Kidney capillary endothelial cell (primary cell): ENCODE measurements at regions not wholly inside any gene's neighbourhood (a gene's known extent, or its start where the extent isn't known, plus 50 kb on each side); places are given as distances from the start of the nearest gene placed in this dataset.
"Not testable (repeated sequence)": the region's sequence is repeated elsewhere in the genome, so short reads cannot be mapped to it uniquely, and the experiment has no call there.

Experiments used
- DNase-seq: peaks from one replicate; pipeline ENCODE4 v3.0.0-alpha.2; 2018; ENCODE audit warnings: low spot score

GRCh38 chr9:63912451-63912850 lies 1372.6 kb downstream of the FOXD4L5 start:
- DNase-seq: not testable (repeated sequence)

- not testable (repeated sequence) for DNase-seq
These were observed 1375.9 kb downstream of the FOXD4L5 start for GRCh38 chr9:63909076-63909475.

GRCh38 chr9:63899637-63900190 lies 1385.3 kb downstream of the FOXD4L5 start:
- DNase-seq: not testable (repeated sequence)

DNA sequence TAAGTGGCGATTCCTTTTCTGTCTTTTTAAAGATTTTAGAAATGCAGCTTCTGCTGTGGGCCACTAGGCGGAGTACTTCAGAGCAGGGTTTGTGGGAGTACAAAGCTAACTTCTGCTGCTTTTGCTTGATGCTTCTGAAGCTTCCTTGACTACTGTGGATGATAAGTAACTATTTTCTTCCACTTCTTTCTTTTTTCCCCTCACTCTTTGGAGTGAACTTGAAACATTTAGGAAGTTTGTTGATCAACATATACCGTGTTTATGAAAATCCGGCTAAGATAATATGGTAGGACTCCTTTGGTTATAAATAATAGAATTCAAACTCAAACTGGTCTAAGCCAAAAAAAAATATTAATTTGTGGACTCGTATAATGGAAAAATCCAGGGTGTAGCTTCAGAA lies 1403.6 kb downstream of the FOXD4L5 start:
- not testable (repeated sequence) for DNase-seq

DNA sequence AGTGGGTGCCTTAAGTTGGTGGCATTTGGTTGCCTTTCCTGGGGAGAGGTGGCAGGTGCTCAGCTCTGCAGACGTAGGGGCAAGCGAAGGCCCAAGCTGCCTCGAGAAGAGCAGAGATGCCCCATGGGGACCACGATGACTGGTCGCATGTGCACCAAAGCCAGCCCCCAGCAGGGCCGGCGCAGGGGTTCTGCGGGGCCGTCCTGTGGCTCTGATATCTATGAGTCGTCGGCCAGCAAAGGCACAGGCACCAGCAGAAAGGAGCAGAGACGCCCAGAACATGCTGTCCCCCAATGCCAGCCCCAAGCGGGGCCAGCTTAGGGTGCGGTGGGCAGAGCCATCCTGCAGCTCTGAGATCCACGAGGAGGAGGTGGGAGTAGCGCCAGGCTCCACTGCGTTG lies 1408.6 kb downstream of the FOXD4L5 start:
- DNase-seq: not testable (repeated sequence)

DNA sequence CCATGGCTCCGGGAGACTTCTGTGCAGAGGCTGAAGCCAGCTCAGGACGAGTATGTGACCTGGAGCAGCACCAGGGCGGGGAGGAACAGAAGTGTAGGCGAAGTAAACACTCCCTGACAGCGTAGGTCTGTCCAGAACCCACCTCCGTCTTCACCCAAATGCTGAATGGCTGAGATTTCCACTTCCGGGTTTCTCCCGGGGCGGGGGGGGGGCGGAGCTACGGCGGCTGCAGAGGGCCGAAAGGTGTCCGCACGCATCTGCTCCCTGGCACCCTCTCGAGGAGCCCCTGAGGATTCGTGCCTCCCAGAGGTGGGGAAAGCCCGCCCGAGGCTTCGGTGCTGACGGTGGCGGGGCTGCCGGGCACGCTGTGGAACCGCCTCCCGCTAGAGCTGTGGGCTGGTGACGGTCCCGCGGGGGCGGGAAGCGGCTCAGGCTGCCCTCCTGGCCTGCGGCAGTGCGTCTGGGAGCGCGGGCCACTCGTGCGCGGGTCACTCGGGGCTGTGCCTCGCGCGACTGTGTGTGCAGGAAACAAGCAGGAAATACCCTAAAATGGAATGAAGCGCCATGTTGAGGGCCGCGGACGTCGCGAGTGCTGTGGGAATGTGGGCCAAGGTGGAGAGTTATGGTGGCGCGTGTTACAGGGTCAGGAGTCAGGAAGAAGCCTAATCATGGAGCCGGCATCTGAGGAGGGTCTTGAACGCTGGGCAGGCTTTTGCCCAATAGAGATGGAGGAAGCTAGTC lies 1425.4 kb downstream of the FOXD4L5 start:
- no peak for DNase-seq

DNA sequence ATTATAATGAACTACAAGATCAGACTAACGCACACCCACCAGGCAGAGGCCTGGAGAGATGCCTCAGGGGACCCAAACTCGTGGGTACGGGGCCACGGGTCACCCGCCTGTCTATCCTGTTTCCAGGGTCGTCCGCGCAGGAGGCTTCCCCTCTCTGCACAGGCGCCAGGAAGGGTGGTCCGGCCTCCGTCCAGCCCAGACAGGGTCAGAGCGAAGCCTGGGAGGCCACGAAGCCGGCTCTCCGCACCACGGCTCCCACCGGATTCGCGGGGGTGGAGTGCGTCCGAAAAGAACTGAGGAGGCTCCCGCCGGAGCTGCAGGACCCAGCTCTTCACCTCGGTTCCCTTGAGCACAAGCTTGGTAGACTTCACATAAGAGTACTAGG lies 1425.9 kb downstream of the FOXD4L5 start:
- DNase-seq: not testable (repeated sequence)

DNA sequence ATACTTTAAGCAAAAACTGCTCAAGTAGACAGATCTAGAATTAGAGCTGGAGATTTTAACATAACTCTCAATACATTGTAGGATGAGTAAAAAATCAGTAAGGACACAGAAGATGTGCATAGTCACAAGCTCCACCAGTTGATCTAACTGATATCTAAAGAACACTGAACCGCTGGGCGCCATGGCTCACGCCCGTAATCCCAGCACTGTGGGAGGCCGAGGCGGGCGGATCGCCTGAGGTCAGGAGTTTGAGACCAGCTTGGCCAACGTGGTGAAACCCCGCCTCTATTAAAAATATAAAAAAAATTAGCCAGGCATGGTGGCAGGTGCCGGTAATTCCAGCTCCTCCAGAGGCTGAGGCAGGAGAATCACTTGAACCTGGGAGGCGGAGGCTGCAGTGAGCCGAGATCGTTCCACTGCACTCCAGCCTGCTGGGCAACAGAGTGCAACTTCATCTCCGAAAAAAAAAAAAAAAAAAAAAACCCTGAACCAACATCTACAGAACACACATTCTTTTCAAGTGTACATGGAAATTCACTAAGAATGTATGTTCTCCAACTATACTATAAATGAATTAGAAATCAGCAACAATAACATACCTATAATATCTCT lies 1431.8 kb downstream of the FOXD4L5 start:
- not testable (repeated sequence) for DNase-seq

DNA sequence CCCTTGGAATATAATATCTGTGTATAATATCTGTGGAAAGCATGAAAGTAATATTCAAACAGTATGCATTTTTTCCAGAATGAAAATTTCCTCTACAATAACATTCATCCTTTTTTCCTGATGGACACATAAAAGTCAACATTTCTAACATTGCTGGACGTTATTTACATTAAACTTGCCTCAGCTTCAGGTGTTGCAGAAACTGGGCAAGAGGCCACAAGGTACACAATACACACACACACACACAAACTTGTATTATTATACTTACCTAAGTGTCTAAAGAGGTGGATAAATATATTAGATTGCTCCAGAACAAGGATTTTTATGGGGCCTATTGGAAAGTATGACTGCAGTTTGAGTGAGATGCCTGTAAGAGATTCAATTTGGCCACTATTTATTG lies 1460.2 kb downstream of the FOXD4L5 start:
- not testable (repeated sequence) for DNase-seq

DNA sequence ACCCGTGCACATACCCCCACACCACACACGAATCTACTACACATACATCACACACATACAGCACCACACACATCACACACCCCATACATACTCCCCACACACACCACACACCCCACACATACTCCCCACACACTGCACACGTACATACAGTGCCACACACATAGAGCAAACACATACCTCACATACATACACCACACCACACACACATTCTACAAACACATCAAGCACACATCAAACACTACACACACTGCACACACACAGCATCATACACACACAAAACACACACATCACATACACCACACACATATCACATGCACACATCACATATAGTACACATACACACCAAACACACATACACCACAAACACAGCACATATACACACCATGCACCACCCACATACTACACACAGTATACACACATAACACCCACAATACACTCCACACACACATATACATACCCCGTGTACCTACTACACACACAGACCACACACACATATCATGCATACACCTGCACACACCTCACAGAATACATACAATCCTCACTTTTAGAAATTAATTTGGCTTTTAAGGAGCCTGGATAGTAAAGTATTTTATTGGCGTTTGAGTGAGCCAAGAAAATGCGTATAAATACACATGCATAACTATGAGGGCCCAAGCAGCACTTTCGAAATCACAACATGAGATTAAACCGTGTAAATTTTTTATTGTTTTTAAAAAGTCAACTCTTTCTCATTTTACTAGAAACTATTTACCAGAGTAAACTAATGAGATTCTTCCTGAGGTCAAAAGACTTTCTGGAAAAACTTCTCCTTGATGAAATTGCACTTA lies 1461.4 kb downstream of the FOXD4L5 start:
- DNase-seq: not testable (repeated sequence)

- DNase-seq: not testable (repeated sequence)
These were observed 1462.2 kb downstream of the FOXD4L5 start for GRCh38 chr9:63822615-63823374.

GRCh38 chr9:63821293-63821692 lies 1463.7 kb downstream of the FOXD4L5 start:
- DNase-seq: not testable (repeated sequence)

DNA sequence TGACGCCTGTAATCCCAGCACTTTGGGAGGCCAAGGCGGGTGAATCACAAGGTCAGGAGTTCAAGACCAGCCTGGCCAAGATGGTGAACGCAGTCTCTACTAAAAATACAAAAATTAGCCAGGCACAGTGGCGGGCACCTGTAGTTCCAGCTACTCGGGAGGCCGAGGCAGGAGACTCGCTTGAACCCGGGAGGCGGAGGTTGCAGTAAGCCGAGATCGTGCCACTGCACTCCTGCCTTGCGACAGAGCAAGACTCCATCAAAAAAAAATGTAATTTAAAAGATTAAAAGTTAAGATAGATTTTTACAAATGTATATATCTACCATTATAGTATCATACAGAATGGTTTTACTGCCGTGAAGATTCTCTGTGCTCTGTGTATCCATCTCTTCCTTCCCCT lies 1464.1 kb downstream of the FOXD4L5 start:
- DNase-seq: not testable (repeated sequence)

- DNase-seq: not testable (repeated sequence)
These were observed 1464.6 kb downstream of the FOXD4L5 start for GRCh38 chr9:63820383-63820782.

DNA sequence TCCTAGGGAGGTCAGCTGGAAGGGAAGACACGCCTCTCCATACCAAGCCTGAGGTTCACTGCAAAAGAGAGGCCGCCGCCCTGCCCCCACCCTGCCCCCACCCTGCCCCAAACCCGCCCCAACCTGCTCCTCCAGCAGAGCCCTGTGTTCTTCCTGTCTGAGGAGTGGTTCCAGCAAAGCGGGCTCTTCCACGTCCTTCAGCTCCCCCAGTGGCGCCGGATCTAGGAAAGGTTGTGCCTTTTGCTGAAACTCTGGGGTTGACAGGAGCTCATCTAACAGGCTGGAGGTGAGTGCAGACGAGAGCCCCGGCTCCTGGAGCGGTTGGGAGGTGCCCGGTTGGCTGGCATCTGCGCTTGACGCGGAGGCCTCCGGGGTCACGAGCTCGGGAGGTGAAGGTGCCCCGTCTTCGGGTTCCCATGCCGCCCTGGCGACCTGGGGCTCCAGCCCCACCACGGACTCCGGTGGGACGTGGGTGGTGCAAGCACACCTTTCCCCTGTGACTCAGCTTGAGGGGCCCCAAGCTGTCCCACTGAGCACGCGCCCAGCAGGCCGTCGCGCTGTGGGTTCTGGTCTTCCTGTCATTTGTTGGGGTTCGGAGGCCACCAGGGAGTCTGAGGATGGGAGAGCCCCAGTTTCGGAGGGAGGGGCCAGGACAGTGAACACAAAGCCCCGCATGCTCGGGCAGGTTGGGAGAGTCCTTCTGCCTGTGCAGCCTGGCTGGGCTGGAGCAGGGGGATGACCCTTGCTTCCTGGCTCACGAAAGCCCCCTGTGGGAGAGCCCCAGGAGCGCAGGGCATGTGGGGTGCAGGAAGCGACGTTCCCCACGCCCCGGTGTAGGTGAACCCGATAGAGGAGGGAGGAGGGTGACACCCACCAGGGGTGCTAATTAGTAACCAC lies 1467.1 kb downstream of the FOXD4L5 start:
- DNase-seq: no peak

DNA sequence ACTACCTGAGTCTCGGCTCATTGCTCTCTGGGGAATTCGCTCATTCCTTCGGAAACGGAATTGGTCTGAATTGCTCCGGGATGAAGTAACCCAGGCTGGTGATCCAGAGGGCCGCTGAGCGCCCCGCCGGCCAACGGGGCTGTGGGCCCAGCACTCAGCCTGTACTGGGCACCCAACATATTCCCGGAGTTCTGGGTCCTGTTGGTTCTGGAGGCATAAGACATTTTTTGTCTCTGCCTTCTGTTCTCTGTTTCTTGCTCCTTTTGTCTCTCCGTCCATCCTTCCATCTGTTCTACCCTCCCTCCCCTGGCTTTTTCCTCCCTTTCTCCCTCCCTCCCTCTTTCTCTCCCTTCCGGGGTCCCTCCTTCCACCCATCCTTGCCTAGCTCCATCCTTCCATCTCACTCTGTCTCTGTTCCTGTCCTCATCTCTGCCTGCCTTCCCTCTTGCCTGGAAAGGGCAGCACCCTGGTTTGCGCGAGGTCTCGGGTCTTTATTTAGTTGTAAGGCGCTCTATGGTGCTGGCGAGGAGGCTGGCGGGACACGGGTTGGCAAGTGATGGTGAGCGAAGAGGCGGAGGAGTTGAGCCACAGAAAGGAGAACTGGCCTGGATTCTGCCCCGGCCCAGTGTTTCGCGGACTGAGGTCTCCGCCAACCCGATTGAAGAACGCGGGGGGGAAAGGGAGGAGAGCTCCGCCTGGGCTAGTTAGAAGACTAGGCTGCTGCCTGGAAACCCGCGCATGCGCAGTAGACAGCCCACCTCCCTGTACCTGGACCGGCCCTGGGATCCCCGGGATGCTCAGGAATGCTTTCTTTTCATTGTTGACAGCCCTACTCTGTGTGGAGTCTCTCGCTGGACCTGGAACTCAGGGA lies 1468.0 kb downstream of the FOXD4L5 start:
- peak; percentile 84 for DNase-seq

GRCh38 chr9:63814970-63815669 lies 1469.9 kb downstream of the FOXD4L5 start:
- DNase-seq: not testable (repeated sequence)

- not testable (repeated sequence) for DNase-seq
These were observed 1471.5 kb downstream of the FOXD4L5 start for GRCh38 chr9:63813391-63814021.
